GM12891 (cell line): ENCODE measurements at regions not wholly inside any gene's neighbourhood (a gene's known extent, or its start where the extent isn't known, plus 50 kb on each side); places are given as distances from the start of the nearest gene placed in this dataset.

Source experiments
- POLR2A ChIP-seq: IDR thresholded peaks from 2 replicates; pipeline ENCODE4 v1.6.1; 2011; ENCODE audit warnings: low read depth, low read length, control low read depth
- POU2F2 ChIP-seq: IDR thresholded peaks from 2 replicates; pipeline ENCODE4 v1.6.1; 2011; ENCODE audit warnings: low read depth, mild to moderate bottlenecking, control low read depth, low read length, moderate library complexity

GRCh38 chr2:144753416-144753815 lies 233.5 kb upstream of the ZEB2 start:
- TF ChIP-seq POLR2A (no peak), POU2F2 (no peak)
